H9 (cell line): ENCODE measurements at regions not wholly inside any gene's neighbourhood (a gene's known extent, or its start where the extent isn't known, plus 50 kb on each side); places are given as distances from the start of the nearest gene placed in this dataset.

Source experiments
- DNase-seq: peaks from one replicate; pipeline ENCODE4 v3.0.0-alpha.2; 2017
- H2AFZ ChIP-seq: one replicate; pipeline ENCODE4 v1.6.1; 2013; ENCODE audit warnings: mild to moderate bottlenecking, low read length, control low read depth, moderate library complexity
- H2AK5ac ChIP-seq: 2 replicates; pipeline ENCODE4 v1.6.1; 2013; ENCODE audit warnings: low read length, control low read depth, mixed read lengths; ENCODE audit not compliant: insufficient read length
- H2BK120ac ChIP-seq: one replicate; pipeline ENCODE4 v1.6.1; 2013; ENCODE audit warnings: low read depth, mild to moderate bottlenecking, low read length, control low read depth, inconsistent platforms; ENCODE audit not compliant: poor library complexity, severe bottlenecking
- H2BK12ac ChIP-seq: 2 replicates; pipeline ENCODE4 v1.6.1; 2013; ENCODE audit warnings: low read length, control low read depth, mixed read lengths, low read depth; ENCODE audit not compliant: insufficient read length
- H2BK15ac ChIP-seq: 2 replicates; pipeline ENCODE4 v1.6.1; 2013; ENCODE audit warnings: low read depth, low read length, control low read depth
- H2BK20ac ChIP-seq: one replicate; pipeline ENCODE4 v1.6.1; 2013; ENCODE audit warnings: low read depth, mild to moderate bottlenecking, low read length, control low read depth, inconsistent platforms; ENCODE audit not compliant: poor library complexity, severe bottlenecking
- H2BK5ac ChIP-seq: 2 replicates; pipeline ENCODE4 v1.6.1; 2013; ENCODE audit warnings: low read length, control low read depth, mixed read lengths; ENCODE audit not compliant: insufficient read length
- H3K14ac ChIP-seq: 2 replicates; pipeline ENCODE4 v1.6.1; 2013; ENCODE audit warnings: low read length, control low read depth; ENCODE audit not compliant: insufficient read depth
- H3K18ac ChIP-seq: 2 replicates; pipeline ENCODE4 v1.6.1; 2013; ENCODE audit warnings: low read depth, mild to moderate bottlenecking, mixed read lengths, low read length, control low read depth; ENCODE audit not compliant: insufficient read length
- H3K23ac ChIP-seq: 2 replicates; pipeline ENCODE4 v1.6.1; 2013; ENCODE audit warnings: low read length, control low read depth, mixed read lengths, low read depth; ENCODE audit not compliant: insufficient read length
- H3K23me2 ChIP-seq: 2 replicates; pipeline ENCODE4 v1.6.1; 2013; ENCODE audit warnings: low read depth, mild to moderate bottlenecking, mixed read lengths, low read length, control low read depth; ENCODE audit not compliant: insufficient read length, poor library complexity, severe bottlenecking
- H3K27ac ChIP-seq: 2 replicates; pipeline ENCODE4 v1.5.1; 2013; ENCODE audit warnings: low read length, control low read depth, mixed read lengths, low read depth; ENCODE audit not compliant: insufficient read length
- H3K27me3 ChIP-seq: 2 replicates; pipeline ENCODE4 v1.6.1; 2013; ENCODE audit warnings: low read length, control low read depth, inconsistent platforms; ENCODE audit not compliant: insufficient read depth
- H3K4ac ChIP-seq: 2 replicates; pipeline ENCODE4 v1.6.1; 2013; ENCODE audit warnings: low read depth, mild to moderate bottlenecking, control low read depth, inconsistent platforms, low read length, moderate library complexity
- H3K4me1 ChIP-seq: 2 replicates; pipeline ENCODE4 v1.6.1; 2013; ENCODE audit warnings: low read length, control low read depth, inconsistent platforms; ENCODE audit not compliant: insufficient read depth
- H3K4me2 ChIP-seq: 2 replicates; pipeline ENCODE4 v1.6.1; 2013; ENCODE audit warnings: low read length, control low read depth, mixed read lengths; ENCODE audit not compliant: insufficient read length, insufficient read depth
- H3K56ac ChIP-seq: 2 replicates; pipeline ENCODE4 v1.6.1; 2013; ENCODE audit warnings: low read depth, mild to moderate bottlenecking, mixed read lengths, low read length, control low read depth; ENCODE audit not compliant: insufficient read length
- H3K79me1 ChIP-seq: 2 replicates; pipeline ENCODE4 v1.6.1; 2013; ENCODE audit warnings: low read depth, mild to moderate bottlenecking, moderate library complexity, low read length, control low read depth, inconsistent platforms; ENCODE audit not compliant: insufficient read depth, poor library complexity, severe bottlenecking
- H3K79me2 ChIP-seq: 2 replicates; pipeline ENCODE4 v1.6.1; 2013; ENCODE audit warnings: low read length, control low read depth, inconsistent platforms; ENCODE audit not compliant: insufficient read depth
- H3K9ac ChIP-seq: 2 replicates; pipeline ENCODE4 v1.6.1; 2013; ENCODE audit warnings: low read length, control low read depth, mixed read lengths; ENCODE audit not compliant: insufficient read length; ENCODE audit errors: extremely low read depth
- H3K9me3 ChIP-seq: one replicate; pipeline ENCODE4 v1.6.1; 2013; ENCODE audit warnings: low read depth, low read length, inconsistent platforms; ENCODE audit not compliant: control insufficient read depth
- H3T11ph ChIP-seq: one replicate; pipeline ENCODE4 v1.6.1; 2013; ENCODE audit warnings: mild to moderate bottlenecking, low read length, control low read depth, inconsistent platforms
- H4K20me1 ChIP-seq: one replicate; pipeline ENCODE4 v1.6.1; 2013; ENCODE audit not compliant: control insufficient read depth, insufficient read length, insufficient read depth
- H4K5ac ChIP-seq: 2 replicates; pipeline ENCODE4 v1.6.1; 2013; ENCODE audit warnings: low read depth, mild to moderate bottlenecking, mixed read lengths, low read length, control low read depth; ENCODE audit not compliant: insufficient read length
- H4K8ac ChIP-seq: replicated peaks from 2 replicates; pipeline ENCODE4 v1.6.1; 2013; ENCODE audit warnings: low read length, control low read depth, mixed read lengths, low read depth; ENCODE audit not compliant: insufficient read length
- H4K91ac ChIP-seq: 2 replicates; pipeline ENCODE4 v1.6.1; 2013; ENCODE audit warnings: low read depth, mild to moderate bottlenecking, moderate library complexity, mixed read lengths, low read length, control low read depth; ENCODE audit not compliant: insufficient read length
- H3K27ac Mint-ChIP-seq, 3 experiments: 2 replicates in 2 of 3; 3 replicates in 1 of 3; pipeline ENCODE4 v1.8.0; 2020 to 2021; ENCODE audit warnings: mixed read lengths in 3 of 3, mild to moderate bottlenecking in 1 of 3, moderate library complexity in 1 of 3
- H3K27me3 Mint-ChIP-seq: 2 replicates; pipeline ENCODE4 v1.8.0; 2021; ENCODE audit warnings: low read depth, mild to moderate bottlenecking, moderate library complexity, mixed read lengths
- H3K36me3 Mint-ChIP-seq, 3 experiments: 2 replicates in 2 of 3; 3 replicates in 1 of 3; pipeline ENCODE4 v1.8.0; 2020 to 2021; ENCODE audit warnings: low read depth in 3 of 3, mixed read lengths in 3 of 3; ENCODE audit not compliant: insufficient read depth in 1 of 3
- H3K4me1 Mint-ChIP-seq, 2 experiments: 2 replicates each; pipeline ENCODE4 v1.8.0; 2020; ENCODE audit warnings: mixed read lengths in 2 of 2
- H3K4me3 Mint-ChIP-seq, 2 experiments: 2 replicates in 1 of 2; 3 replicates in 1 of 2; pipeline ENCODE4 v1.8.0; 2020 to 2021; ENCODE audit warnings: mild to moderate bottlenecking in 2 of 2, mixed read lengths in 2 of 2, moderate library complexity in 1 of 2
- H3K9me3 Mint-ChIP-seq, 2 experiments: 2 replicates in 1 of 2; 3 replicates in 1 of 2; pipeline ENCODE4 v1.8.0; 2020; ENCODE audit warnings: mild to moderate bottlenecking in 2 of 2, mixed read lengths in 2 of 2, moderate library complexity in 1 of 2
- WGBS: extraction: QIAGEN DNeasy Blood & Tissue Kit; methylation state at CpG from one replicate; pipeline ENCODE4 v1.1.7; 2013; ENCODE audit warnings: missing lambda C conversion rate, low lambda C conversion rate, mixed read lengths; ENCODE audit not compliant: insufficient read length; ENCODE audit errors: extremely low coverage; 5-methylcytosine and 5-hydroxymethylcytosine counted together
- TF ChIP-seq, protein P1 (sequence below): fragments of 200-600 bp; sonication (generic); conservative IDR thresholded peaks from 3 replicates; pipeline ENCODE4 v1.8.0; 2021; ENCODE audit warnings: antibody characterized with exemption, mild to moderate bottlenecking

DNA sequence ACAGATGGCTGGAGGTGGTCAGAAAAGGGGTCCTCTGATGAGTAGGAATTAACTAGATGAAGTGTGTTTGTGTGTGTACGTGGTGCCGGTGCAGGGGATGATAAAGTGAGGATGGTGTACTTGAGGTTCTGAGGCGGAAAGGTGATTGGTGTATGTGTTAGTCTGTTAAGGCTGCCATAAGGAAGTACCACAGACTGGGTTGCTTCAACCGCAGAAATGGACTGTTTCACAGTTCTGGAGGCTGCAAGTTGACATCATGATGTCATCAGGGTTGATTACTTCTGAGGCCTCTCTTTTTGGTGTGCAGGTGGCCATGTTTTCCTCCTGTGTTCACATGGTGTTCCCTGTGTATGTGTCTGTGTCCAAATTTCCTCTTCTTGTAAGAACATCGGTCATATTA is 202.4 kb upstream of the RGMA start:
- DNase-seq: no peak
- H3K27ac ChIP-seq: no peak overlapping the region
- no peak overlapping the region for H3K14ac ChIP-seq
- no peak overlapping the region for H3K4ac ChIP-seq
- H4K5ac ChIP-seq: no peak overlapping the region
- H3K23ac ChIP-seq: no peak overlapping the region
- no peak overlapping the region for H2BK120ac ChIP-seq
- H3K23me2 ChIP-seq: peaks cover 2% of the 10 kb centered on the region
- H2BK15ac ChIP-seq: no peak overlapping the region
- no peak overlapping the region for H3K9ac ChIP-seq
- no peak overlapping the region for H3K4me3 Mint-ChIP-seq
- no peaks in the 10 kb centered on the region for H3K27me3 ChIP-seq
- no peaks in the 10 kb centered on the region for H3K79me2 ChIP-seq
- H3K4me2 ChIP-seq: no peak overlapping the region
- no peak overlapping the region for H3T11ph ChIP-seq
- H3K36me3 Mint-ChIP-seq: no peaks in the 10 kb centered on the region
- H3K27me3 Mint-ChIP-seq: peaks cover 10% of the 10 kb centered on the region
- no peak overlapping the region for H2BK20ac ChIP-seq
- no peaks in the 10 kb centered on the region for H3K79me1 ChIP-seq
- no peak overlapping the region for H2AFZ ChIP-seq
- H3K9me3 ChIP-seq: no peaks in the 10 kb centered on the region
- H3K18ac ChIP-seq: no peak overlapping the region
- no peak overlapping the region; a peak in 1 of 7 replicates for H3K27ac Mint-ChIP-seq
- H4K20me1 ChIP-seq: no peaks in the 10 kb centered on the region
- H3K4me1 ChIP-seq: no peaks in the 10 kb centered on the region
- WGBS: no CpG with 5 or more reads among the region's 5 CpGs
- TF ChIP-seq, protein P1, sequence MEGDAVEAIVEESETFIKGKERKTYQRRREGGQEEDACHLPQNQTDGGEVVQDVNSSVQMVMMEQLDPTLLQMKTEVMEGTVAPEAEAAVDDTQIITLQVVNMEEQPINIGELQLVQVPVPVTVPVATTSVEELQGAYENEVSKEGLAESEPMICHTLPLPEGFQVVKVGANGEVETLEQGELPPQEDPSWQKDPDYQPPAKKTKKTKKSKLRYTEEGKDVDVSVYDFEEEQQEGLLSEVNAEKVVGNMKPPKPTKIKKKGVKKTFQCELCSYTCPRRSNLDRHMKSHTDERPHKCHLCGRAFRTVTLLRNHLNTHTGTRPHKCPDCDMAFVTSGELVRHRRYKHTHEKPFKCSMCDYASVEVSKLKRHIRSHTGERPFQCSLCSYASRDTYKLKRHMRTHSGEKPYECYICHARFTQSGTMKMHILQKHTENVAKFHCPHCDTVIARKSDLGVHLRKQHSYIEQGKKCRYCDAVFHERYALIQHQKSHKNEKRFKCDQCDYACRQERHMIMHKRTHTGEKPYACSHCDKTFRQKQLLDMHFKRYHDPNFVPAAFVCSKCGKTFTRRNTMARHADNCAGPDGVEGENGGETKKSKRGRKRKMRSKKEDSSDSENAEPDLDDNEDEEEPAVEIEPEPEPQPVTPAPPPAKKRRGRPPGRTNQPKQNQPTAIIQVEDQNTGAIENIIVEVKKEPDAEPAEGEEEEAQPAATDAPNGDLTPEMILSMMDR: no peak
- no peak overlapping the region for H4K91ac ChIP-seq
- peaks cover 11 to 19% of the 10 kb centered on the region in 2 experiments; a peak in 3 of 4 replicates for H3K4me1 Mint-ChIP-seq
- no peak overlapping the region for H3K56ac ChIP-seq
- no peak overlapping the region for H2AK5ac ChIP-seq
- H3K9me3 Mint-ChIP-seq: no peaks in the 10 kb centered on the region; a peak in 2 of 5 replicates
- no peak overlapping the region for H4K8ac ChIP-seq
- no peak overlapping the region for H2BK12ac ChIP-seq
- H2BK5ac ChIP-seq: no peak overlapping the region
